OCI-LY3 (cell line): ENCODE measurements at regions not wholly inside any gene's neighbourhood (a gene's known extent, or its start where the extent isn't known, plus 50 kb on each side); places are given as distances from the start of the nearest gene placed in this dataset.
"Not testable (repeated sequence)": the region's sequence is repeated elsewhere in the genome, so short reads cannot be mapped to it uniquely, and the experiment has no call there.

Source experiments
- EZH2phosphoT487 ChIP-seq: fragments of 200-600 bp; shearing (Covaris generic); IDR thresholded peaks from 2 replicates; pipeline ENCODE4 v1.6.1; 2018; ENCODE audit warnings: antibody characterized with exemption, mixed run types, low read depth
- TF ChIP-seq, protein P1 (sequence below): fragments of 200-600, 300-600 bp; sonication (generic); IDR thresholded peaks from 2 replicates; pipeline ENCODE4 v1.5.1; 2014; ENCODE audit warnings: antibody characterized with exemption, low read length, low read depth

DNA sequence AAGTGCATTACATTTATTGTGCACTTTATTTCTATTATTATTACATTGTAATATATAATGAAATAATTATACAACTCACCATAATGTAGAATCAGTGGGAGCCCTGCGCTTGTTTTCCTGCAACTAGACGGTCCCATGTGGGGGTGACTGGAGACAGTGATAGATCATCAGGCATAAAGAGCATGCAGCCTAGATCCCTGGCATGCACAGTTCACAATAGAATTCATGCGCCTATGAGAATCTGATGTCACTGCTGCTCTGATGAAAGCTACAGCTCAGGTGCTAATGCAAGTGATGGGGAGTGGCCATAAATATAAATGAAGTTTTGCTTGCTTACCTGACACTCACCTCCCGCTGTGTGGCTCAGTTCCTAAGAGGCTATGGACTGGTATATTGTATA is 278.4 kb upstream of the ADGRL3 start:
- TF ChIP-seq, protein P1, sequence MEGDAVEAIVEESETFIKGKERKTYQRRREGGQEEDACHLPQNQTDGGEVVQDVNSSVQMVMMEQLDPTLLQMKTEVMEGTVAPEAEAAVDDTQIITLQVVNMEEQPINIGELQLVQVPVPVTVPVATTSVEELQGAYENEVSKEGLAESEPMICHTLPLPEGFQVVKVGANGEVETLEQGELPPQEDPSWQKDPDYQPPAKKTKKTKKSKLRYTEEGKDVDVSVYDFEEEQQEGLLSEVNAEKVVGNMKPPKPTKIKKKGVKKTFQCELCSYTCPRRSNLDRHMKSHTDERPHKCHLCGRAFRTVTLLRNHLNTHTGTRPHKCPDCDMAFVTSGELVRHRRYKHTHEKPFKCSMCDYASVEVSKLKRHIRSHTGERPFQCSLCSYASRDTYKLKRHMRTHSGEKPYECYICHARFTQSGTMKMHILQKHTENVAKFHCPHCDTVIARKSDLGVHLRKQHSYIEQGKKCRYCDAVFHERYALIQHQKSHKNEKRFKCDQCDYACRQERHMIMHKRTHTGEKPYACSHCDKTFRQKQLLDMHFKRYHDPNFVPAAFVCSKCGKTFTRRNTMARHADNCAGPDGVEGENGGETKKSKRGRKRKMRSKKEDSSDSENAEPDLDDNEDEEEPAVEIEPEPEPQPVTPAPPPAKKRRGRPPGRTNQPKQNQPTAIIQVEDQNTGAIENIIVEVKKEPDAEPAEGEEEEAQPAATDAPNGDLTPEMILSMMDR: not testable (repeated sequence)
- TF ChIP-seq EZH2phosphoT487: not testable (repeated sequence)
